ENCODE measurements at regions not wholly inside any gene's neighbourhood (a gene's known extent, or its start where the extent isn't known, plus 50 kb on each side); places are given as distances from the start of the nearest gene placed in this dataset.

DNA sequence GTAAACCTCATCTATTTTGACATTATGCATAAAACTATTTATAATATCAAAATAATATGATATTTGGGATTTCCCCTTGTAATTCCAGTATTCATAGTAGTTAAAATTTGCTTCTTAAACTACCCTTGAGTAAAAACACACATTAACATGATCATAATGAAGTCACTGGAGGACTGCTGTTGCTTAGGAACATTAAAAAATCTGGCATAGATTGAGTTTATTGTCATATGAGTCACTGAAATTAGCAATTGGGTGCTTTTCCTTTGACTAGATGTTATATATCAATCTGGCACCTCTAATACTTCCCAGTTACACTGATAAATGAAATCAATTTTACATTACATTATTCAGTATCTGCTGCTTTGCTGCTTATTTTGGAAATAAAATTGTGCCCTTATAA is 57.0 kb upstream of the ZC3H15 start:
- TF ChIP-seq, protein P1, sequence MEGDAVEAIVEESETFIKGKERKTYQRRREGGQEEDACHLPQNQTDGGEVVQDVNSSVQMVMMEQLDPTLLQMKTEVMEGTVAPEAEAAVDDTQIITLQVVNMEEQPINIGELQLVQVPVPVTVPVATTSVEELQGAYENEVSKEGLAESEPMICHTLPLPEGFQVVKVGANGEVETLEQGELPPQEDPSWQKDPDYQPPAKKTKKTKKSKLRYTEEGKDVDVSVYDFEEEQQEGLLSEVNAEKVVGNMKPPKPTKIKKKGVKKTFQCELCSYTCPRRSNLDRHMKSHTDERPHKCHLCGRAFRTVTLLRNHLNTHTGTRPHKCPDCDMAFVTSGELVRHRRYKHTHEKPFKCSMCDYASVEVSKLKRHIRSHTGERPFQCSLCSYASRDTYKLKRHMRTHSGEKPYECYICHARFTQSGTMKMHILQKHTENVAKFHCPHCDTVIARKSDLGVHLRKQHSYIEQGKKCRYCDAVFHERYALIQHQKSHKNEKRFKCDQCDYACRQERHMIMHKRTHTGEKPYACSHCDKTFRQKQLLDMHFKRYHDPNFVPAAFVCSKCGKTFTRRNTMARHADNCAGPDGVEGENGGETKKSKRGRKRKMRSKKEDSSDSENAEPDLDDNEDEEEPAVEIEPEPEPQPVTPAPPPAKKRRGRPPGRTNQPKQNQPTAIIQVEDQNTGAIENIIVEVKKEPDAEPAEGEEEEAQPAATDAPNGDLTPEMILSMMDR (IDR thresholded peaks at IDR 0.05; ENCODE audit: low read depth, low read length): no peak
- TF ChIP-seq POLR2A (IDR thresholded peaks at IDR 0.05; ENCODE audit: extremely low read depth, insufficient read length) (no peak), MYC (IDR thresholded peaks at IDR 0.05; ENCODE audit: low read depth, low read length) (no peak)
- TF ChIP-seq, protein P2, sequence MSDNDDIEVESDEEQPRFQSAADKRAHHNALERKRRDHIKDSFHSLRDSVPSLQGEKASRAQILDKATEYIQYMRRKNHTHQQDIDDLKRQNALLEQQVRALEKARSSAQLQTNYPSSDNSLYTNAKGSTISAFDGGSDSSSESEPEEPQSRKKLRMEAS (IDR thresholded peaks at IDR 0.05; ENCODE audit: low read depth, low read length): no peak
